Neural cell (in vitro differentiated cells): ENCODE measurements at regions not wholly inside any gene's neighbourhood (a gene's known extent, or its start where the extent isn't known, plus 50 kb on each side); places are given as distances from the start of the nearest gene placed in this dataset.

Experiments
- H2AFZ ChIP-seq: fragments of 200-600, 300-800 bp; sonication (generic), shearing (Covaris generic); 2 replicates; pipeline ENCODE4 v1.6.0; 2014; ENCODE audit warnings: low read depth, mild to moderate bottlenecking, antibody characterized with exemption, low read length, moderate library complexity
- H3F3A ChIP-seq: fragments of 200-600 bp; shearing (Covaris generic); 2 replicates; pipeline ENCODE4 v1.6.1; 2016; ENCODE audit warnings: mild to moderate bottlenecking, moderate library complexity, mixed read lengths, antibody characterized with exemption, low read length; ENCODE audit not compliant: insufficient read depth, poor library complexity, severe bottlenecking
- H3K27ac ChIP-seq: fragments of 200-600, 300-800 bp; sonication (generic), shearing (Covaris generic); 2 replicates; pipeline ENCODE4 v1.5.1; 2014; ENCODE audit warnings: mild to moderate bottlenecking, low read length, moderate library complexity
- H3K27me3 ChIP-seq: fragments of 300-800, 200-600 bp; sonication (generic), shearing (Covaris generic); 2 replicates; pipeline ENCODE4 v1.6.0; 2014; ENCODE audit warnings: mild to moderate bottlenecking, low read depth, low read length, moderate library complexity; ENCODE audit not compliant: insufficient read depth
- H3K36me3 ChIP-seq: fragments of 300-800, 200-600 bp; sonication (generic), shearing (Covaris generic); 2 replicates; pipeline ENCODE4 v1.5.1; 2014; ENCODE audit warnings: mild to moderate bottlenecking, antibody characterized with exemption, low read length, moderate library complexity; ENCODE audit not compliant: insufficient read depth
- H3K4me2 ChIP-seq: fragments of 300-800, 200-600 bp; sonication (generic), shearing (Covaris generic); 2 replicates; pipeline ENCODE4 v1.6.0; 2014; ENCODE audit warnings: mild to moderate bottlenecking, low read length
- H3K4me3 ChIP-seq: fragments of 300-800, 200-600 bp; sonication (generic), shearing (Covaris generic); 2 replicates; pipeline ENCODE4 v1.5.1; 2014; ENCODE audit warnings: mild to moderate bottlenecking, low read length, moderate library complexity
- H3K79me2 ChIP-seq: fragments of 200-600 bp; shearing (Covaris generic); replicated peaks from 2 replicates; pipeline ENCODE4 v1.6.0; 2014; ENCODE audit warnings: mild to moderate bottlenecking, low read length, moderate library complexity; ENCODE audit not compliant: insufficient read depth
- H3K9ac ChIP-seq: fragments of 300-800, 200-600 bp; sonication (generic), shearing (Covaris generic); 2 replicates; pipeline ENCODE4 v1.6.1; 2016; ENCODE audit warnings: mild to moderate bottlenecking, low read length, mixed read lengths
- H3K9me2 ChIP-seq: fragments of 200-600 bp; shearing (Covaris generic); 2 replicates; pipeline ENCODE4 v1.6.1; 2016; ENCODE audit warnings: mild to moderate bottlenecking, low read length, mixed read lengths; ENCODE audit not compliant: insufficient read depth
- H3K9me3 ChIP-seq: fragments of 200-600, 300-800 bp; sonication (generic), shearing (Covaris generic); 2 replicates; pipeline ENCODE4 v1.6.1; 2016; ENCODE audit warnings: mild to moderate bottlenecking, mixed run types, low read length, moderate library complexity, mixed read lengths
- H4K20me1 ChIP-seq: fragments of 200-600 bp; shearing (Covaris generic); 2 replicates; pipeline ENCODE4 v1.6.1; 2016; ENCODE audit warnings: mild to moderate bottlenecking, mixed run types; ENCODE audit not compliant: insufficient read depth
- CTCF ChIP-seq: fragments of 450-650 bp; IDR thresholded peaks from 2 replicates; pipeline ENCODE4 v1.5.1; 2014; ENCODE audit warnings: antibody characterized with exemption, mild to moderate bottlenecking, moderate library complexity; ENCODE audit not compliant: poor library complexity, severe bottlenecking
- EP300 ChIP-seq: fragments of 450-650 bp; conservative IDR thresholded peaks from 2 replicates; pipeline ENCODE4 v1.6.1; 2014; ENCODE audit warnings: antibody characterized with exemption, mild to moderate bottlenecking, moderate library complexity; ENCODE audit not compliant: poor library complexity, severe bottlenecking
- EZH2 ChIP-seq: fragments of 200-600, 300-800 bp; shearing (Covaris generic), sonication (generic); IDR thresholded peaks from 2 replicates; pipeline ENCODE4 v1.6.1; 2014; ENCODE audit warnings: antibody characterized with exemption, low read length, borderline replicate concordance, mild to moderate bottlenecking; ENCODE audit not compliant: insufficient read depth, poor library complexity, severe bottlenecking
- MXI1 ChIP-seq: fragments of 450-650 bp; conservative IDR thresholded peaks from 2 replicates; pipeline ENCODE4 v1.6.1; 2014; ENCODE audit warnings: antibody characterized with exemption, mild to moderate bottlenecking; ENCODE audit not compliant: poor library complexity, severe bottlenecking
- POLR2AphosphoS5 ChIP-seq: IDR thresholded peaks from 2 replicates; pipeline ENCODE4 v1.6.1; 2012
- RAD21 ChIP-seq: fragments of 450-650 bp; conservative IDR thresholded peaks from 2 replicates; pipeline ENCODE4 v1.6.1; 2014; ENCODE audit warnings: antibody characterized with exemption, mild to moderate bottlenecking, moderate library complexity
- REST ChIP-seq: IDR thresholded peaks from 2 replicates; pipeline ENCODE4 v1.6.1; 2012; ENCODE audit warnings: borderline replicate concordance
- SMC3 ChIP-seq: fragments of 450-650 bp; conservative IDR thresholded peaks from 2 replicates; pipeline ENCODE4 v1.6.1; 2014; ENCODE audit warnings: antibody characterized with exemption, mild to moderate bottlenecking, moderate library complexity; ENCODE audit not compliant: poor library complexity
- TAF1 ChIP-seq: IDR thresholded peaks from 2 replicates; pipeline ENCODE4 v1.6.1; 2012; ENCODE audit warnings: low read depth

GRCh38 chr4:29240641-29241040, 1479.5 kb upstream of the PCDH7 start:
- no peak overlapping the region for H3K4me3 ChIP-seq
- no peak overlapping the region for H3K9ac ChIP-seq
- H4K20me1 ChIP-seq = no peaks in the 10 kb centered on the region
- no peaks in the 10 kb centered on the region for H3K79me2 ChIP-seq
- TF ChIP-seq EZH2 (no peak), SMC3 (no peak), REST (no peak), TAF1 (no peak), CTCF (no peak), EP300 (no peak), POLR2AphosphoS5 (no peak), RAD21 (no peak), MXI1 (no peak)
- no peaks in the 10 kb centered on the region for H3K36me3 ChIP-seq
- H3F3A ChIP-seq = no peaks in the 10 kb centered on the region
- H3K9me2 ChIP-seq = no peaks in the 10 kb centered on the region
- no peaks in the 10 kb centered on the region for H3K9me3 ChIP-seq
- H3K27me3 ChIP-seq = no peaks in the 10 kb centered on the region
- H3K4me2 ChIP-seq = no peak overlapping the region
- H2AFZ ChIP-seq = no peak overlapping the region
- no peak overlapping the region for H3K27ac ChIP-seq

GRCh38 chr4:29243054-29243453, 1477.1 kb upstream of the PCDH7 start:
- Histone ChIP-seq H3K9me2 (no peaks in the 10 kb centered on the region), H3F3A (no peaks in the 10 kb centered on the region), H3K79me2 (no peaks in the 10 kb centered on the region), H2AFZ (no peak overlapping the region), H3K9ac (no peak overlapping the region), H3K4me3 (no peak overlapping the region), H3K27ac (no peak overlapping the region), H4K20me1 (no peaks in the 10 kb centered on the region), H3K27me3 (no peaks in the 10 kb centered on the region), H3K36me3 (no peaks in the 10 kb centered on the region), H3K4me2 (no peak overlapping the region), H3K9me3 (no peaks in the 10 kb centered on the region)
- TF ChIP-seq REST = no peak
